ENCODE measurements at regions not wholly inside any gene's neighbourhood (a gene's known extent, or its start where the extent isn't known, plus 50 kb on each side); places are given as distances from the start of the nearest gene placed in this dataset.

GRCh38 chr7:149568218-149568617 lies 70.6 kb upstream of the ZNF746 start:
- H3K4me1 ChIP-seq: no peaks in the 10 kb centered on the region
- H3K9me3 ChIP-seq: peaks cover 0 to 33% (median 27%) of the 10 kb centered on the region in 3 donors
- intact Hi-C loops (cut with DNase I): no loop called here
- TF ChIP-seq CTCF (IDR thresholded peaks at IDR 0.05): no peak
- no peak for TF ChIP-seq POLR2A (IDR thresholded peaks at IDR 0.05)
- no peak overlapping the region for H3K27ac ChIP-seq
- no peak for DNase-seq
- H3K36me3 ChIP-seq: peaks cover 0 to 55% (median 0%) of the 10 kb centered on the region in 3 donors
- 98% methylated on average over 4 to 5 of the region's 5 CpGs for WGBS, 2 donors
- H3K4me3 ChIP-seq: no peak overlapping the region
- no peaks in the 10 kb centered on the region for H3K27me3 ChIP-seq

GRCh38 chr7:149566103-149566502 lies 68.5 kb upstream of the ZNF746 start:
- no peaks in the 10 kb centered on the region for H3K27me3 ChIP-seq

GRCh38 chr7:149565096-149565382 lies 67.4 kb upstream of the ZNF746 start:
- 45 to 92% methylated on average over 1 of the region's 1 CpG for whole genome bisulfite sequencing, 2 donors
- H3K27ac ChIP-seq: no peak overlapping the region
- no peak overlapping the region for H3K4me3 ChIP-seq
- no peak for DNase-seq
- H3K9me3 ChIP-seq: peaks cover 0 to 20% (median 19%) of the 10 kb centered on the region in 3 donors
- peaks cover 0 to 71% (median 0%) of the 10 kb centered on the region in 3 donors for H3K36me3 ChIP-seq
- no peaks in the 10 kb centered on the region for H3K4me1 ChIP-seq
- no peak for TF ChIP-seq POLR2A (IDR thresholded peaks at IDR 0.05)
- intact Hi-C loops (cut with DNase I): no loop called here
- H3K27me3 ChIP-seq: no peaks in the 10 kb centered on the region

More at GRCh38 chr7:149566103-149566502, 68.5 kb upstream of the ZNF746 start:
- TF ChIP-seq POLR2A (IDR thresholded peaks at IDR 0.05) (no peak), CTCF (IDR thresholded peaks at IDR 0.05) (no peak)
- Histone ChIP-seq H3K36me3 (peaks cover 0 to 64% (median 0%) of the 10 kb centered on the region in 3 donors), H3K4me3 (no peak overlapping the region), H3K4me1 (no peaks in the 10 kb centered on the region), H3K27ac (no peak overlapping the region), H3K9me3 (peaks cover 0 to 30% (median 26%) of the 10 kb centered on the region in 3 donors)
- WGBS, 2 donors: 80 to 93% methylated on average over 3 of the region's 3 CpGs
- DNase-seq: no peak
- intact Hi-C loops (cut with DNase I): no loop called here

- intact Hi-C loops (cut with DNase I): no loop called here
- WGBS, 2 donors: 96 to 97% methylated on average over 4 of the region's 4 CpGs
These were observed 66.9 kb upstream of the ZNF746 start for GRCh38 chr7:149564340-149565095.

GRCh38 chr7:149562602-149563001 lies 65.0 kb upstream of the ZNF746 start:
- TF ChIP-seq POLR2A (IDR thresholded peaks at IDR 0.05) (no peak), CTCF (IDR thresholded peaks at IDR 0.05) (no peak)
- 55 to 68% methylated on average over 4 of the region's 4 CpGs for WGBS, 2 donors

More at GRCh38 chr7:149564340-149565095, 66.9 kb upstream of the ZNF746 start:
- no peaks in the 10 kb centered on the region for H3K27me3 ChIP-seq
- no peak overlapping the region for H3K4me3 ChIP-seq
- TF ChIP-seq POLR2A (IDR thresholded peaks at IDR 0.05): no peak
- TF ChIP-seq CTCF (IDR thresholded peaks at IDR 0.05): no peak
- peaks cover 0 to 15% (median 13%) of the 10 kb centered on the region in 3 donors for H3K9me3 ChIP-seq
- no peak overlapping the region for H3K27ac ChIP-seq
- no peak for DNase-seq
- no peaks in the 10 kb centered on the region for H3K4me1 ChIP-seq
- H3K36me3 ChIP-seq: peaks cover 0 to 68% (median 0%) of the 10 kb centered on the region in 3 donors

More at GRCh38 chr7:149562602-149563001, 65.0 kb upstream of the ZNF746 start:
- intact Hi-C loops (cut with DNase I): no loop called here
- no peak overlapping the region for H3K4me3 ChIP-seq
- H3K36me3 ChIP-seq: peaks cover 0 to 63% (median 0%) of the 10 kb centered on the region in 3 donors
- no peaks in the 10 kb centered on the region for H3K9me3 ChIP-seq
- H3K27ac ChIP-seq: no peak overlapping the region
- H3K4me1 ChIP-seq: peaks cover 0 to 4% (median 0%) of the 10 kb centered on the region in 3 donors
- no peaks in the 10 kb centered on the region for H3K27me3 ChIP-seq
- DNase-seq: no peak
